ENCODE measurements at regions not wholly inside any gene's neighbourhood (a gene's known extent, or its start where the extent isn't known, plus 50 kb on each side); places are given as distances from the start of the nearest gene placed in this dataset.
A peak's percentile ranks its signal among the peaks of the same experiment; 100 is the strongest.

DNA sequence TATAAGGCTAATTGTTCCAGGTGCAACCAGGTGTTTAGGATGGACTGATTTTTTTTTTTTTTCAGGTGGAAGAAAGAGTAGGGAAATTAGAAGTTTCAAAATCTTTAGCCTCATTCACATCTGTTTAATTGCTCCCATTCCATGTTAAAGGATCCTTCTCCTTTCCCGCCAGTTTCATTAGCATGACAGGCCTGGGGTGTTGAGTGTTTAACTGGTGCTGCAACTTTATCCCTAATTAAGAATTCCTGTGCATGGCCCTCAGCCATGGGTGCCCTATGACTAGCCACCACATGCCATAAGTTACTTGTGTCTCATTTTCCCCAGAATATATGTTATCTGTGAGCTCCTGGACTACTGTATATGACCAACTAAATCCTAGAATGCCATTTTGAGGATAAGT is 501.4 kb downstream of the NSUN3 start:
- in situ Hi-C loops (cut with MboI; ENCODE audit: low pct_unique_long_range_greater_than_20kb in 2 of 9, low sequenced_read_pairs in 9 of 9, unreplicated experiment in 9 of 9): no loop called here
- no peak for ATAC-seq (replicated peaks in 6 of 8)
- H3K4me1 ChIP-seq (replicated peaks in 1 of 2): no peaks in the 10 kb centered on the region
- 18 to 91% (median 84%) methylated on average over 1 of the region's 1 CpG; no CpG with 5 or more reads in 4 of the 10 experiments for WGBS, 10 experiments
- no peak overlapping the region for H3K27ac ChIP-seq
- H3K4me3 ChIP-seq: no peak overlapping the region

- no peak overlapping the region for H3K27ac ChIP-seq
- ATAC-seq (replicated peaks in 6 of 8): no peak
- in situ Hi-C loops (cut with MboI; ENCODE audit: low pct_unique_long_range_greater_than_20kb in 2 of 9, low sequenced_read_pairs in 9 of 9, unreplicated experiment in 9 of 9): no loop called here
- H3K4me1 ChIP-seq (replicated peaks in 1 of 2): no peaks in the 10 kb centered on the region
- H3K4me3 ChIP-seq: no peak overlapping the region
- 0 to 36% (median 0%) methylated on average over 1 of the region's 1 CpG; no CpG with 5 or more reads in 2 of the 10 experiments for WGBS, 10 experiments
Observed at GRCh38 chr3:94568041-94568440, 505.2 kb downstream of the NSUN3 start.

- no peak for ATAC-seq (replicated peaks in 6 of 8)
- H3K4me1 ChIP-seq (replicated peaks in 1 of 2): no peaks in the 10 kb centered on the region
- no peak overlapping the region for H3K27ac ChIP-seq
- no peak overlapping the region for H3K4me3 ChIP-seq
- in situ Hi-C loops (cut with MboI; ENCODE audit: low pct_unique_long_range_greater_than_20kb in 2 of 9, low sequenced_read_pairs in 9 of 9, unreplicated experiment in 9 of 9): no loop called here
- WGBS, 10 experiments: 0 to 100% (median 83%) methylated on average over 1 to 2 of the region's 2 CpGs; no CpG with 5 or more reads in 3 of the 10 experiments
Observed at GRCh38 chr3:94573337-94573736, 510.5 kb downstream of the NSUN3 start.

DNA sequence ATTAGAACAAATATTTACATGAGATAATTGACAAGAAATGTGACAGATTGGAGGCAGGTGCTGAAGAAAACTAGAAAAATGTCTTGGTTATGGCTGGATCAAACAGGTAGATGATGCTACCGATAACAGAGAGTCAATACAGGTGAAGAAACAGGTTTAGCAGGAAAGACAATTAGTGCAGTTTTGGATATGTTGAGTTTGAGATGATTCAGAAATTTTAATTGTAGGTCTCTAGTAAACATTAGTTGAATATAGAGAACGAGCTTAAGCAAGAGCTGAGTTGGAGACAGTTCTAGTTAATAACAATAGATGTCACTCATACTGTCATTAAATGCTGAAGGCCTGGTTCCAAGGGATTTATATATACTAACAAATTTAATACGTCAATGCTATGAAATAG is 524.4 kb downstream of the NSUN3 start:
- ATAC-seq (replicated peaks in 6 of 8): no peak
- Histone ChIP-seq H3K4me1 (replicated peaks in 1 of 2) (no peaks in the 10 kb centered on the region), H3K27ac (no peak overlapping the region), H3K4me3 (no peak overlapping the region)
- 6 to 100% (median 80%) methylated on average over 2 to 3 of the region's 3 CpGs for WGBS, 10 experiments
- in situ Hi-C loops (cut with MboI; ENCODE audit: low pct_unique_long_range_greater_than_20kb in 2 of 9, low sequenced_read_pairs in 9 of 9, unreplicated experiment in 9 of 9): no loop called here

GRCh38 chr3:94593526-94594150 is 530.8 kb downstream of the NSUN3 start:
- ATAC-seq (replicated peaks in 6 of 8): no peak
- Histone ChIP-seq H3K4me3 (no peak overlapping the region), H3K27ac (no peak overlapping the region), H3K4me1 (replicated peaks in 1 of 2) (no peaks in the 10 kb centered on the region)
- 33 to 100% (median 100%) methylated on average over 1 of the region's 1 CpG; no CpG with 5 or more reads in 5 of the 10 experiments for WGBS, 10 experiments
- in situ Hi-C loops (cut with MboI; ENCODE audit: low pct_unique_long_range_greater_than_20kb in 2 of 9, low sequenced_read_pairs in 9 of 9, unreplicated experiment in 9 of 9): no loop called here

DNA sequence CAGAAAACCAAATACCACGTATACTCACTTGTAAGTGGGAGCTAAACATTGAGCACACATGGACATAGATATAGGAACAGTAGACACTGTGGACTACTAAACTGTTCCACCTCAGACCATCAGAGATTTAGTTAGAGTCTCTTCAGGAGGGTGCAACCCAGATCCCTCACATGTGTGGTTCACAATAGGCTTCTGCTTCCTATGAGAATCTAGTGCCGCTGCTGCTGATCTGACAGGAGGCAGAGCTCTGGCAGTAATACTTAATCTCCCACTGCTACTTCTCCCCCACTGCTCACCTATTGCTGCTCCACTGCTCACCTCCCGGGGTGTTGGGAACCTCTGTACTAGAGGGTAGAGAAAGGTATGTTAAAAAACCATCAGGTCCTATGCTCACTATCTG is 533.3 kb downstream of the NSUN3 start:
- Histone ChIP-seq H3K27ac (no peak overlapping the region), H3K4me1 (replicated peaks in 1 of 2) (no peaks in the 10 kb centered on the region), H3K4me3 (no peak overlapping the region)
- 0 to 100% (median 83%) methylated on average over 1 to 3 of the region's 3 CpGs; no CpG with 5 or more reads in 1 of the 10 experiments for WGBS, 10 experiments
- no peak for ATAC-seq (replicated peaks in 6 of 8)
- in situ Hi-C loops (cut with MboI; ENCODE audit: low pct_unique_long_range_greater_than_20kb in 2 of 9, low sequenced_read_pairs in 9 of 9, unreplicated experiment in 9 of 9): no loop called here

DNA sequence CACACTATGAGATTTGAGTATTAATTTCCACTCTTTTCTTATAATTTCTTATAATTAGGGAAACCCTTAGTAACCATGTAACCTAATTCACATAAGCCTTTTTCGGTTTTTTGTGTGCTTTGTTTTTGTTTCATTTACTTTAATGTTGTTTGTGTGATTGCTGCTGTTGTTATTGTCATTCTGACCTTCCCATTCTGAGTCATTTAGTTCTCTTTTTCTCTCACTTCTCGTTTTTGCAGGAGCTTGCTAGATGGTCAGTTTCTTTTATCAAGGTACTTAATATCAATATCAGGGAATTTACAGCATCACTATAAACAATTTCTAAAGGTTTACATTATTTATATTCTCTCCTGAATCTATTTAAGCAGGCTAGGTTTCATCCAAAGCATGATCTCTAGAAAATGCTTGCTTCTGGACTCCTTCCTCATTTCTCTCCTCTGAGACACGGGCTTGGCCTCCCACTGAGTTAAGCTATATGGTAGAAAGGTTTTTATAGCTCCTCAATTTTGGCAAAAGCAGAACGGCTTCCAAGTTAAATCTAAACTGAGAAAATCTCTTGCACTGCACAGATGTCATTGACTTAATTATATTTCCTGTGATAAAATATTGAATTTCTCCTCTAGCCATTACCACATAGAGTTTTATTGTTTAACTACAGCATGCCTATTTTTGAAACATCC is 534.2 kb downstream of the NSUN3 start:
- Histone ChIP-seq H3K4me3 (no peak overlapping the region), H3K4me1 (replicated peaks in 1 of 2) (no peaks in the 10 kb centered on the region), H3K27ac (no peak overlapping the region)
- no peak for ATAC-seq (replicated peaks in 6 of 8)
- 0 to 66% (median 45%) methylated on average over 2 to 4 of the region's 4 CpGs for WGBS, 10 experiments
- in situ Hi-C loops (cut with MboI; ENCODE audit: low pct_unique_long_range_greater_than_20kb in 2 of 9, low sequenced_read_pairs in 9 of 9, unreplicated experiment in 9 of 9): no loop called here

DNA sequence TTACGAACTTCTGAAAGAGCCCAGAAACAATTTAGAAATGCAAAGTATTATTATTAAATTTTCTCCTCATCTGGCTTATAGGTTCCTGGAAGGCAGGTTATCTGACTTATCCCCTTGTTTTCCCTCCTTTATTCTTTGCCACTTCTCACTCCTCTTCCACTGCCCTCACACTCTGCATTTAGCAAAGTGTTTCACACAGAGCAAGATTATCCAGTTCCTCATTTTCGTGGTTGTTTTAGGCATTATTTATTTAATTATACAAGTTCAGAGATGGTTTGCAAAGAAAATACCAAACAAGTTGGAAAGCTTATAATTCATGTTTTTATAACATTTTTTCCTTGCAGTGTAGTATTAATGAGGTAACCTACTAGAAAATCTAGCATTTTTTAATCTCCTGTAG is 544.9 kb downstream of the NSUN3 start:
- 0 to 100% (median 49%) methylated on average over 1 to 2 of the region's 2 CpGs; no CpG with 5 or more reads in 1 of the 10 experiments for WGBS, 10 experiments
- H3K4me1 ChIP-seq (replicated peaks in 1 of 2): no peaks in the 10 kb centered on the region
- H3K27ac ChIP-seq: no peak overlapping the region
- no peak for ATAC-seq (replicated peaks in 6 of 8)
- in situ Hi-C loops (cut with MboI; ENCODE audit: low pct_unique_long_range_greater_than_20kb in 2 of 9, low sequenced_read_pairs in 9 of 9, unreplicated experiment in 9 of 9): no loop called here
- H3K4me3 ChIP-seq: no peak overlapping the region

- in situ Hi-C loops (cut with MboI; ENCODE audit: low pct_unique_long_range_greater_than_20kb in 2 of 9, low sequenced_read_pairs in 9 of 9, unreplicated experiment in 9 of 9): no loop called here
- 0 to 85% (median 64%) methylated on average over 1 to 3 of the region's 3 CpGs; no CpG with 5 or more reads in 2 of the 10 experiments for WGBS, 10 experiments
- peak in 4 of 8 experiments; percentile 27 to 68 (median 54) for ATAC-seq (replicated peaks in 6 of 8)
- H3K4me1 ChIP-seq (replicated peaks in 1 of 2): no peaks in the 10 kb centered on the region
- no peak overlapping the region for H3K4me3 ChIP-seq
- no peak overlapping the region for H3K27ac ChIP-seq
Observed at GRCh38 chr3:94609908-94610307, 547.0 kb downstream of the NSUN3 start.

- 2 to 89% (median 72%) methylated on average over 2 to 5 of the region's 5 CpGs; no CpG with 5 or more reads in 1 of the 10 experiments for WGBS, 10 experiments
- in situ Hi-C loops (cut with MboI; ENCODE audit: low pct_unique_long_range_greater_than_20kb in 2 of 9, low sequenced_read_pairs in 9 of 9, unreplicated experiment in 9 of 9): no loop called here
Observed at GRCh38 chr3:94611596-94611995, 548.7 kb downstream of the NSUN3 start.

DNA sequence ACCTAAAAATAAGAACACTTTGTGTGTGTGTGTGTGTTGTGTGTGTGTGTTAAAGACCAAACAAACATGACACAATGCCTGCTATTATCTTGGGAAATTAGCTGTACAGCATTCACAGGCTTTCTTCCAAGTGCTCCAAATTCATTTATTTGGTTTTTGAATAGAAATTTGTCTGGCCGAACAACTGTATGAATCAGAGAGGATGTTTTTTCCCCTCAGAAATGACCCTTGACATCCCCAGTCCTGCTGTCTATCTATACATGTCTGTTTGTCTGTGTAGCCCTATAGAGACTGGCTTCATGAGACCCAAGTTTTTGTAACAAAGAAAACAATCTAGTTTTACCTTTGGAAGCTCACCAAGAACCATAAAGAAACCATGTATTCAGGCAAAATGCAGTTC is 549.8 kb downstream of the NSUN3 start:
- no peaks in the 10 kb centered on the region for H3K4me1 ChIP-seq (replicated peaks in 1 of 2)
- ATAC-seq (replicated peaks in 6 of 8): no peak
- H3K27ac ChIP-seq: no peak overlapping the region
- 0 to 100% (median 68%) methylated on average over 1 of the region's 1 CpG; no CpG with 5 or more reads in 4 of the 10 experiments for WGBS, 10 experiments
- H3K4me3 ChIP-seq: no peak overlapping the region
- in situ Hi-C loops (cut with MboI; ENCODE audit: low pct_unique_long_range_greater_than_20kb in 2 of 9, low sequenced_read_pairs in 9 of 9, unreplicated experiment in 9 of 9): no loop called here

More at GRCh38 chr3:94611596-94611995, 548.7 kb downstream of the NSUN3 start:
- Histone ChIP-seq H3K4me1 (replicated peaks in 1 of 2) (no peaks in the 10 kb centered on the region), H3K4me3 (no peak overlapping the region), H3K27ac (no peak overlapping the region)
- no peak for ATAC-seq (replicated peaks in 6 of 8)

- H3K4me1 ChIP-seq (replicated peaks in 1 of 2): no peaks in the 10 kb centered on the region
- WGBS, 10 experiments: 0 to 88% (median 62%) methylated on average over 1 to 4 of the region's 4 CpGs; no CpG with 5 or more reads in 1 of the 10 experiments
- in situ Hi-C loops (cut with MboI; ENCODE audit: low pct_unique_long_range_greater_than_20kb in 2 of 9, low sequenced_read_pairs in 9 of 9, unreplicated experiment in 9 of 9): no loop called here
- no peak overlapping the region for H3K27ac ChIP-seq
- H3K4me3 ChIP-seq: no peak overlapping the region
- no peak for ATAC-seq (replicated peaks in 6 of 8)
Observed at GRCh38 chr3:94614192-94614591, 551.3 kb downstream of the NSUN3 start.

DNA sequence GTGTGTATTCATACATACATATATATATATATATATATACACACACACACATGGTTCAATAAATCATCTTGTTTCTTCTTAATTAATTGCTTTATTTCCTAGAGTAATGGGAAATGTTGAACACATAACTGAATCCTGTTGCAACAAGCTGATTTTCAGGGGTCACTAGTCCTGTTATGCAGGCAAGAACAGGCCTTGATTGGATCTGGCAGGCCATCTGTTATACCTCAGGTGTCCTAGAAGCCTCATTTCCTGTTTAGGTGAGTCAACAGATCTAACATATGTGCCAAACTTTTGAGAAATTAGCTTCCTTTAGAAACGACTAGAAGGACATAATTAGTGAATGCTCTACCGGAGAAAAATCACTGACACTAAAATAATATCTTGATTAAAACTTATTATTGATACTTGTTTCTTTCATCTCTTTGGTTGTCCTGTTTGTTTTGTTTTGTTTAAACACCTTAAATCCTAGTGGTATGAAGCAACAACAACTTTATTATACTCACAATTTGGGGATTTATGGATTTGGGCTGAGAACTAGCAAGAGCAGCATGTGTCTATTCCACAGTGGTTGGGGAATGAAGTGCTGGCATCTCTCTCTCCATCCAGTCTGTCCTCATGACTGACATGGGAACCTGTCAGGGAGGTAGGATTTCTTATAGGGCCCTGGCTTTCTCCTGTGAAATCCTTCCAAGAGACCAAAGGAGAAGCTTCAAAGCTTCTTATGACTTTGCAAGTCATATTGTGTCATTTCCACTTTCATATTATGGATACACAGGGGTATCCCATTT is 552.6 kb downstream of the NSUN3 start:
- in situ Hi-C loops (cut with MboI; ENCODE audit: low pct_unique_long_range_greater_than_20kb in 2 of 9, low sequenced_read_pairs in 9 of 9, unreplicated experiment in 9 of 9): no loop called here
- ATAC-seq (replicated peaks in 6 of 8): no peak
- WGBS, 10 experiments: 0 to 100% (median 60%) methylated on average over 1 to 2 of the region's 2 CpGs
- H3K4me3 ChIP-seq: no peak overlapping the region
- H3K4me1 ChIP-seq (replicated peaks in 1 of 2): no peaks in the 10 kb centered on the region
- H3K27ac ChIP-seq: no peak overlapping the region
